GM23248 (cell line): ENCODE measurements at regions not wholly inside any gene's neighbourhood (a gene's known extent, or its start where the extent isn't known, plus 50 kb on each side); places are given as distances from the start of the nearest gene placed in this dataset.

ENCODE experiments used
- DNase-seq: peaks from one replicate; pipeline ENCODE4 v3.0.0-alpha.2; 2015
- H2AFZ ChIP-seq: fragments of 200-600 bp; sonication (generic); 2 replicates; pipeline ENCODE4 v1.6.1; 2016; ENCODE audit warnings: antibody characterized with exemption
- H3F3A ChIP-seq: fragments of 200-600 bp; sonication (generic); 2 replicates; pipeline ENCODE4 v1.6.1; 2016; ENCODE audit warnings: mild to moderate bottlenecking, antibody characterized with exemption, mixed run types; ENCODE audit not compliant: insufficient read depth
- H3K27ac ChIP-seq: fragments of 200-600 bp; sonication (generic); 2 replicates; pipeline ENCODE4 v1.5.1; 2016; ENCODE audit warnings: mild to moderate bottlenecking
- H3K27me3 ChIP-seq: fragments of 200-600 bp; sonication (generic); replicated peaks from 2 replicates; pipeline ENCODE4 v1.6.1; 2016; ENCODE audit warnings: mild to moderate bottlenecking; ENCODE audit not compliant: insufficient read depth
- H3K36me3 ChIP-seq: fragments of 200-600 bp; sonication (generic); 2 replicates; pipeline ENCODE4 v1.6.1; 2016; ENCODE audit warnings: low read depth, mild to moderate bottlenecking
- H3K4me1 ChIP-seq: fragments of 200-600 bp; sonication (generic); 2 replicates; pipeline ENCODE4 v1.6.1; 2016; ENCODE audit warnings: mild to moderate bottlenecking; ENCODE audit not compliant: insufficient read depth
- H3K4me2 ChIP-seq: fragments of 200-600 bp; sonication (generic); one replicate; pipeline ENCODE4 v1.6.1; 2016; ENCODE audit warnings: mild to moderate bottlenecking; ENCODE audit not compliant: unreplicated experiment
- H3K4me3 ChIP-seq: fragments of 200-600 bp; sonication (generic); 2 replicates; pipeline ENCODE4 v1.5.1; 2016; ENCODE audit warnings: mild to moderate bottlenecking
- H3K79me2 ChIP-seq: fragments of 200-600 bp; sonication (generic); 2 replicates; pipeline ENCODE4 v1.6.1; 2016; ENCODE audit warnings: mild to moderate bottlenecking; ENCODE audit not compliant: insufficient read depth
- H3K9ac ChIP-seq: fragments of 200-600 bp; sonication (generic); 2 replicates; pipeline ENCODE4 v1.6.1; 2016; ENCODE audit warnings: mild to moderate bottlenecking
- H3K9me2 ChIP-seq: fragments of 200-600 bp; sonication (generic); 2 replicates; pipeline ENCODE4 v1.6.1; 2016; ENCODE audit warnings: mixed run types, mild to moderate bottlenecking, moderate library complexity; ENCODE audit not compliant: insufficient read depth
- H3K9me3 ChIP-seq: fragments of 200-600 bp; sonication (generic); one replicate; pipeline ENCODE4 v1.6.1; 2017; ENCODE audit warnings: low read depth
- H4K20me1 ChIP-seq: fragments of 200-600 bp; sonication (generic); 2 replicates; pipeline ENCODE4 v1.6.0; 2016; ENCODE audit not compliant: insufficient read depth
- EZH2 ChIP-seq: fragments of 200-600 bp; sonication (generic); IDR thresholded peaks from 2 replicates; pipeline ENCODE4 v1.6.1; 2018; ENCODE audit warnings: antibody characterized with exemption, mild to moderate bottlenecking; ENCODE audit not compliant: insufficient read depth, poor library complexity, severe bottlenecking
- EZH2phosphoT487 ChIP-seq: fragments of 200-600 bp; sonication (generic); IDR thresholded peaks from 2 replicates; pipeline ENCODE4 v1.6.1; 2018; ENCODE audit warnings: antibody characterized with exemption, moderate library complexity, mild to moderate bottlenecking, low read depth; ENCODE audit not compliant: insufficient read depth
- WGBS, 2 experiments: methylation state at CpG; one replicate each; pipeline ENCODE4 v1.1.6; 2015 to 2017; ENCODE audit warnings: low lambda C conversion rate in 2 of 2, low coverage in 1 of 2; ENCODE audit errors: missing lambda C conversion rate in 2 of 2; 5-methylcytosine and 5-hydroxymethylcytosine counted together
- in situ Hi-C: fragments of 300-500 bp; cut with MboI; formaldehyde crosslinking; loops from 2 replicates; pipeline ENCODE4 v1.15.0; 2020

DNA sequence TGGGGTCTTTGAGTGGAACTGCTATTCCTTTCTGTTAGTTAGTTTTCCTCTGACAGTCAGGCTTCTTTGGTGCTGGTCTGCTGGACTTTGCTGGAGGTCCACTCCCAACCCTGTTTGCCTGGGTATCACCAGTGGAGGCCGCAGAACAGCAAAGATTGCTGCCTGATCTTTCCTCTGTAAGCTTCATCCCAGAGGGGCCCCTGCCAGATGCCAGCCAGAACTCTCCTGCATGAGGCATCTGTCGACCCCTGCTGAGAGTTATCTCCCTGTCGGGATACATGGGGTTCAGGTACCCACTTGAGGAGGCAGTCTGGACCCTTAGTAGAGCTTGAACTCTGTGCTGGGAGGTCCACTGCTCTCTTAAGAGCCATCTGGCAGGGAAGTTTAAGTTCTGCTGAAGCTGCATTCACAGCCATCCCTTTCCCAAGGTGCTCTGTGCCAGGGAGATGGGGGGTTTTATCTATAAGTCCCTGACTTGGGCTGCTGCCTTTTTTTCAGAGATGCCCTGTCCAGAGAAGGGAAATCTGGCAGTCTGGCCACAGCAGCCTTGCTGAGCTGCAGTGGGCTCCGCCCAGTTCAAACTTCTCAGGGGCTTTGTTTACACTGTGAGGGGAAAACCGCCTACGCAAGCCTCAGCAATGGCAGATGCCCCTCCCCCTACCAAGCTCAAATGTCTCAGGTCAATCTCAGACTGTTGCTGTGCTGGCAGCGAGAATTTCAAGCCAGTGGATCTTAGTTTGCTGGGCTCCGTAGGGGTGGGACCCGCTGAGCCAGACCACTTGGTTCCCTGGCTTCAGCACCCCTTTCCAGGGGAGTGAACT is 89.7 kb upstream of the CDK6 start:
- H3K79me2 ChIP-seq = no peaks in the 10 kb centered on the region
- WGBS, 2 experiments = 46 to 47% methylated on average over 9 of the region's 9 CpGs
- H3K36me3 ChIP-seq = no peaks in the 10 kb centered on the region
- H3K9ac ChIP-seq = no peak overlapping the region
- H3K4me3 ChIP-seq = no peak overlapping the region
- no peaks in the 10 kb centered on the region for H3K27me3 ChIP-seq
- H2AFZ ChIP-seq = no peak overlapping the region
- in situ Hi-C loops = no loop called here
- no peak for TF ChIP-seq EZH2phosphoT487
- no peak for TF ChIP-seq EZH2
- no peaks in the 10 kb centered on the region for H3F3A ChIP-seq
- H4K20me1 ChIP-seq = no peaks in the 10 kb centered on the region
- H3K27ac ChIP-seq = no peak overlapping the region
- DNase-seq = no peak
- H3K4me2 ChIP-seq = no peak overlapping the region
- no peaks in the 10 kb centered on the region for H3K4me1 ChIP-seq
- no peaks in the 10 kb centered on the region for H3K9me2 ChIP-seq
- no peaks in the 10 kb centered on the region for H3K9me3 ChIP-seq

DNA sequence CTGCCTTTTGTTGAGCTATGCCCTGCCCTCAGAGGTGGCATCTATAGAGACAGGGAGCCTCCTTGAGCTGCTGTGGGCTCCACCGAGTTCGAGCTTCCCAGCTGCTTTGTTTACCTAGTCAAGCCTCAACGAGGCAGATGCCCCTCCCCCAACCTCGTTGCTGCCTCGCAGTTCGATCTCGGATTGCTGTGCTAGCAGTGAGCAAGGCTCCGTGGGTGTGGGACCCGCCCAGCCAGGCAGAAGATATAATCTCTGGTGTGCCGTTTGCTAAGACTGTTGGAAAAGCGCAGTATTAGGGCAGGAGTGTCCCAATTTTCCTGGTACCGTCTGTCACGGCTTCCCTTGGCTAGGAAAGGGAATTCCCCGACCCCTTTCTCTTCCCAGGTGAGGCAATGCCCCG is 88.4 kb upstream of the CDK6 start:
- no peaks in the 10 kb centered on the region for H4K20me1 ChIP-seq
- H3K27me3 ChIP-seq = no peaks in the 10 kb centered on the region
- H3K4me2 ChIP-seq = no peak overlapping the region
- H3K4me1 ChIP-seq = no peaks in the 10 kb centered on the region
- H3K27ac ChIP-seq = no peak overlapping the region
- no peak for TF ChIP-seq EZH2
- TF ChIP-seq EZH2phosphoT487 = no peak
- no peaks in the 10 kb centered on the region for H3F3A ChIP-seq
- no peaks in the 10 kb centered on the region for H3K9me2 ChIP-seq
- no peaks in the 10 kb centered on the region for H3K79me2 ChIP-seq
- in situ Hi-C loops = no loop called here
- 74 to 80% methylated on average over 14 to 15 of the region's 15 CpGs for WGBS, 2 experiments
- H3K9me3 ChIP-seq = no peaks in the 10 kb centered on the region
- no peak for DNase-seq
- no peak overlapping the region for H3K4me3 ChIP-seq
- no peaks in the 10 kb centered on the region for H3K36me3 ChIP-seq
- H2AFZ ChIP-seq = no peak overlapping the region
- H3K9ac ChIP-seq = no peak overlapping the region

- Histone ChIP-seq H3K4me3 (no peak overlapping the region), H3K36me3 (no peaks in the 10 kb centered on the region), H3K9ac (peak overlapping the region; percentile 42; the same call in 1 of the 2 replicates), H4K20me1 (no peaks in the 10 kb centered on the region), H3F3A (0 out of 2 replicates have a peak, but pooled peaks cover 12% of the 10 kb centered on the region), H3K4me2 (peak overlapping the region; percentile 42), H3K4me1 (peaks cover 13% of the 10 kb centered on the region), H3K27me3 (no peaks in the 10 kb centered on the region), H2AFZ (peak overlapping the region; percentile 45; the same call in 1 of the 2 replicates), H3K79me2 (no peaks in the 10 kb centered on the region), H3K9me2 (no peaks in the 10 kb centered on the region), H3K27ac (peak overlapping the region; percentile 55), H3K9me3 (no peaks in the 10 kb centered on the region)
- peak; percentile 6 for DNase-seq
- in situ Hi-C loops = no loop called here
- TF ChIP-seq EZH2phosphoT487 (no peak), EZH2 (no peak)
Observed at GRCh38 chr7:92917230-92917629, 80.9 kb upstream of the CDK6 start.

GRCh38 chr7:92916770-92917224 is 80.4 kb upstream of the CDK6 start:
- peak overlapping the region; percentile 42; the same call in 1 of the 2 replicates for H3K9ac ChIP-seq
- H3K4me3 ChIP-seq = no peak overlapping the region
- in situ Hi-C loops = no loop called here
- no peaks in the 10 kb centered on the region for H3K9me3 ChIP-seq
- no peaks in the 10 kb centered on the region for H3K36me3 ChIP-seq
- peak overlapping the region; percentile 45; the same call in 1 of the 2 replicates for H2AFZ ChIP-seq
- H3K4me1 ChIP-seq = peaks cover 13% of the 10 kb centered on the region
- H3K9me2 ChIP-seq = no peaks in the 10 kb centered on the region
- 25 to 26% methylated on average over 3 of the region's 3 CpGs for WGBS, 2 experiments
- DNase-seq = peak; percentile 61
- H4K20me1 ChIP-seq = no peaks in the 10 kb centered on the region
- 0 out of 2 replicates have a peak, but pooled peaks cover 12% of the 10 kb centered on the region for H3F3A ChIP-seq
- no peaks in the 10 kb centered on the region for H3K79me2 ChIP-seq
- peak overlapping the region; percentile 55 for H3K27ac ChIP-seq
- no peak for TF ChIP-seq EZH2
- no peak for TF ChIP-seq EZH2phosphoT487
- no peaks in the 10 kb centered on the region for H3K27me3 ChIP-seq
- H3K4me2 ChIP-seq = peak overlapping the region; percentile 42
